ENCODE measurements at regions not wholly inside any gene's neighbourhood (a gene's known extent, or its start where the extent isn't known, plus 50 kb on each side); places are given as distances from the start of the nearest gene placed in this dataset.

DNA sequence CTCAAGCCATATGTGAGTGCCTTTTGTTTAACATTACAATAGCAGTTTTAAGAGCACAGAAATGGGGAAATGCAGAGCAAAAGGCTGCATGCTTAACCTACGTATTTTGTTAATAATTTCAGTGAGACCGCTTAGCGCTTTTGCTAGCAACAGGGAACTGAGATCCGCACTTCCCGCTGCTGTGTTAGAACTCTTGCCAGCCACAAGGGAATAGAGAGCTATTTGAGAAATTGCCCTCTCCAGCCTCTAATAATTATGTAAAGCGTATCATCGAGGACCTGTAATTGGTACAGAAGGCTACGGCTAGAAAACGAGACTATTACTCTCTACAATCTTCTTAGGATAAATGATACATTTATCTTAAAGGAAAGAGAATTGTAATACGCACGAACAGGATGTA lies 205.2 kb upstream of the GRIP1 start:
- TF ChIP-seq, protein P1, sequence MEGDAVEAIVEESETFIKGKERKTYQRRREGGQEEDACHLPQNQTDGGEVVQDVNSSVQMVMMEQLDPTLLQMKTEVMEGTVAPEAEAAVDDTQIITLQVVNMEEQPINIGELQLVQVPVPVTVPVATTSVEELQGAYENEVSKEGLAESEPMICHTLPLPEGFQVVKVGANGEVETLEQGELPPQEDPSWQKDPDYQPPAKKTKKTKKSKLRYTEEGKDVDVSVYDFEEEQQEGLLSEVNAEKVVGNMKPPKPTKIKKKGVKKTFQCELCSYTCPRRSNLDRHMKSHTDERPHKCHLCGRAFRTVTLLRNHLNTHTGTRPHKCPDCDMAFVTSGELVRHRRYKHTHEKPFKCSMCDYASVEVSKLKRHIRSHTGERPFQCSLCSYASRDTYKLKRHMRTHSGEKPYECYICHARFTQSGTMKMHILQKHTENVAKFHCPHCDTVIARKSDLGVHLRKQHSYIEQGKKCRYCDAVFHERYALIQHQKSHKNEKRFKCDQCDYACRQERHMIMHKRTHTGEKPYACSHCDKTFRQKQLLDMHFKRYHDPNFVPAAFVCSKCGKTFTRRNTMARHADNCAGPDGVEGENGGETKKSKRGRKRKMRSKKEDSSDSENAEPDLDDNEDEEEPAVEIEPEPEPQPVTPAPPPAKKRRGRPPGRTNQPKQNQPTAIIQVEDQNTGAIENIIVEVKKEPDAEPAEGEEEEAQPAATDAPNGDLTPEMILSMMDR (IDR thresholded peaks at IDR 0.05; ENCODE audit: partially characterized antibody, unreplicated experiment) = no peak
- H3K4me3 Mint-ChIP-seq (ENCODE audit: unreplicated experiment) = no peak overlapping the region
- no peak overlapping the region for H3K27ac Mint-ChIP-seq (ENCODE audit: unreplicated experiment)
- peaks cover 3% of the 10 kb centered on the region for H3K27me3 Mint-ChIP-seq (ENCODE audit: unreplicated experiment)
- H3K36me3 Mint-ChIP-seq (ENCODE audit: unreplicated experiment) = no peaks in the 10 kb centered on the region
- peaks cover 3% of the 10 kb centered on the region for H3K9me3 Mint-ChIP-seq (ENCODE audit: unreplicated experiment)
- H3K4me1 Mint-ChIP-seq (ENCODE audit: low read depth, unreplicated experiment) = peaks cover 34% of the 10 kb centered on the region
- DNase-seq = peak; percentile 27

DNA sequence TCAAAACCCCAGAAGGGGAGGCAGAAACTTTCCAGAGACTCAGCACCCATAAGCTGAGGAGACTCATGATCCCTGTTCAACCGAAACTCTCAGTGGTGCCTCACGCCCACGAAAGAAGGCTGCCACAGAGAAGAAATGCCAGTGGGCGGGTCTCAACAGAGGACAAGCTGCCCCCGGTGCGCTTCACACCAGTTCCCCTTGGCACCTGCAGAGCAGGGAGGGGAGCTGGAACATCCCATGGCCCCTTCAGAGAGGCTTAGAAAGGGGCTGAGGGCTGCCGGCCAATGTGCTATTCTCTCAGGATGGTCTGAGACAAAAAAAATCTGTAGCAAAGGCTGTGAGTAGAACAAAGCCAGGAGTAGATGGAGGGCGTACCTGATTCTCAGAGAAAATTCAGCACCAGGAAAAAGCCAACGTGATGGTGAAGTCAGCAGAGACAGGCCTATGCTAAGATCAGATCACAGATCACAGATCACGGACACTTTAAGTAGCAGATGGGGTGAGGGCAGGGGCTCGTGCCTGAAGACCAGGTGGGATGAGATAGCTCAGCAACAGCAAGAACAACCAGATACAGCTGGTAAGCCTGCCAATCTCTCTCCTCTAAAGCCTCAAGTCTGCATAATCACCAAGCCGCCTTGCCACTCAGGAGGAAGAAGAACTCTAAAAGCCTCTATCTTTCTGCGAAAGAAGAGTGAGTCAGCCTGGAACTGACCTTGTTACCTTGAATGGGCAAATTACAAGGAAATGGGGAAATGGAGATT lies 206.4 kb upstream of the GRIP1 start:
- H3K9me3 Mint-ChIP-seq (ENCODE audit: unreplicated experiment) = peaks cover 3% of the 10 kb centered on the region
- H3K27ac Mint-ChIP-seq (ENCODE audit: unreplicated experiment) = peak overlapping the region; percentile 11
- H3K4me3 Mint-ChIP-seq (ENCODE audit: unreplicated experiment) = no peak overlapping the region
- DNase-seq = no peak
- TF ChIP-seq, protein P1 (IDR thresholded peaks at IDR 0.05; ENCODE audit: partially characterized antibody, unreplicated experiment) = no peak
- H3K36me3 Mint-ChIP-seq (ENCODE audit: unreplicated experiment) = no peaks in the 10 kb centered on the region
- peaks cover 3% of the 10 kb centered on the region for H3K27me3 Mint-ChIP-seq (ENCODE audit: unreplicated experiment)
- peaks cover 23% of the 10 kb centered on the region for H3K4me1 Mint-ChIP-seq (ENCODE audit: low read depth, unreplicated experiment)

DNA sequence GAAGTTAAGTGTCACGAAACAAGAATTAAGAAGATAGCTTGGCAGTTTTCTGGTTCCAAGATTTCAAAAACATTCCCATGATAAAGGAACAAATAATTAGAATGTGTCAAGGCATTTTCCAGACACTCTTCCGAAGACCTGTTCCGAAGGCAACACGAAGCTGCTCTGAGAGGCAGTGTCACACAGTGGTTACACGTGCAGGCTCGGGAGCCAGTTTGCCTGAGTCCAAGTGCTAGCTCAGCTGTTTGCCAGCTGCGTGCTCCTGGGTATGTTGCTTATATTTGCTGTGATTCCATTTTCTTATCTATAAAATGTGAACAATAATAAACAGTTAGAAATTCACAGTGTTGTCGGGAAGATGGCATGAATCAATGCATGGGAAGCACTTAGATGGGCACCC lies 217.9 kb upstream of the GRIP1 start:
- TF ChIP-seq, protein P1 (IDR thresholded peaks at IDR 0.05; ENCODE audit: partially characterized antibody, unreplicated experiment) = no peak
- Mint-ChIP-seq H3K36me3 (ENCODE audit: unreplicated experiment) (no peaks in the 10 kb centered on the region), H3K9me3 (ENCODE audit: unreplicated experiment) (no peaks in the 10 kb centered on the region), H3K27ac (ENCODE audit: unreplicated experiment) (no peak overlapping the region), H3K4me3 (ENCODE audit: unreplicated experiment) (no peak overlapping the region), H3K4me1 (ENCODE audit: low read depth, unreplicated experiment) (peaks cover 2% of the 10 kb centered on the region), H3K27me3 (ENCODE audit: unreplicated experiment) (no peaks in the 10 kb centered on the region)
- DNase-seq = no peak

DNA sequence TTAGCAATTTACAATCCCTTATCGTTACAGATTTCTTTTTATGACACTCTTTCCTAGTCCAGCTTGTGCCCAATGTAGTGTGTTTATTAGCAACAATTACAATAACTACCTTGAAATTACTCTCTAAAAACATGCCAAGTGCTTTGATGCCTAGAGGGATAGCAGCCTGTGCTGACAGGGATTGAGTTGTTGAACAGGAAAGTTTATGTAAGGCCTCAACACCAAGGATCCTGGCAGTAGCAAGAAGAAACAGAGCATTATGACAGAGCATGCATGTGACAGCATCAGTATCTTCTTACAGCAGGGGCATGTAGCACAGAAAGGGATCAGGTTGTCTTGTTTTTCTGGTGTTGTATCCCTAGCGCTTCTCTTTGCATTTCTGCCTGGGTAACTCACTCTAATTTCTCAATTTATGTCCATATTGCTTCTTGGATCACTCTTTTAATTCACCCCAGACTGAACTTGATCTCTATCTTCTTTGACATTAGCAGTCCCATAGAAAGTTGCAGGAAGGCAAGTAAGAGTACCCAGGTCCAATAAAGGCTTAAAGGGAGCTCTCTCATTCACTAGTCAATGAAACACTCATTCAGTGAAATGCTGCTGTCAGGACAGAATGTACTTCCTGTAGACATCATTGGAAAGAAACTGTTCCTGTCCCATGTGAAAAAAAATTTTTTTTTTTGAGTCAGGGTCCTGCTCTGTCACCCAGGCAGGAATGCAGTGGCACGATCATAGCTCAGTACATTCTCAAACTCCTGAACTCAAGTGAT lies 220.0 kb upstream of the GRIP1 start:
- peaks cover 2% of the 10 kb centered on the region for H3K4me1 Mint-ChIP-seq (ENCODE audit: low read depth, unreplicated experiment)
- TF ChIP-seq, protein P1 (IDR thresholded peaks at IDR 0.05; ENCODE audit: partially characterized antibody, unreplicated experiment) = no peak
- no peak overlapping the region for H3K4me3 Mint-ChIP-seq (ENCODE audit: unreplicated experiment)
- H3K27ac Mint-ChIP-seq (ENCODE audit: unreplicated experiment) = no peak overlapping the region
- H3K9me3 Mint-ChIP-seq (ENCODE audit: unreplicated experiment) = no peaks in the 10 kb centered on the region
- H3K27me3 Mint-ChIP-seq (ENCODE audit: unreplicated experiment) = no peaks in the 10 kb centered on the region
- DNase-seq = no peak
- no peaks in the 10 kb centered on the region for H3K36me3 Mint-ChIP-seq (ENCODE audit: unreplicated experiment)

DNA sequence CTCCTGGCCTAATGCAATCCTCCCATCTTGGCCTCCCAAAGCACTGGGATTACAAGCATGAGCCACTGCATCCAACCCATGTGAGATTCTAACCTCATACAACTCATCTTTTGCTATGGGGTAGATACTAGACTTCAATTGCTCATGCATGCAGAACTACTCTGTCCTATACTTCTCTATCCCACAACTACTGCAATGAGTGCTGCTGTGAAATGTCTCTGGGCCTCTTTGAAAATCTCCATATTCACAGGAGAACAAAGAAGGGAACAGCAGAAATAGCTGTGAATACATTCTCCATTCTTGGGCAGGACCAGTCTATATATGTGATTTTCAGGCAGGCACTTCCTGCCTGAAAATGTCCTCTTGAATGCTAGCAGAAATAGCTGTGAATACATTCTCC lies 220.7 kb upstream of the GRIP1 start:
- Mint-ChIP-seq H3K4me1 (ENCODE audit: low read depth, unreplicated experiment) (peaks cover 2% of the 10 kb centered on the region), H3K4me3 (ENCODE audit: unreplicated experiment) (no peak overlapping the region), H3K36me3 (ENCODE audit: unreplicated experiment) (no peaks in the 10 kb centered on the region), H3K9me3 (ENCODE audit: unreplicated experiment) (no peaks in the 10 kb centered on the region), H3K27me3 (ENCODE audit: unreplicated experiment) (no peaks in the 10 kb centered on the region), H3K27ac (ENCODE audit: unreplicated experiment) (no peak overlapping the region)
- TF ChIP-seq, protein P1 (IDR thresholded peaks at IDR 0.05; ENCODE audit: partially characterized antibody, unreplicated experiment) = no peak
- DNase-seq = no peak
